GM19035 (cell line): ENCODE measurements at regions not wholly inside any gene's neighbourhood (a gene's known extent, or its start where the extent isn't known, plus 50 kb on each side); places are given as distances from the start of the nearest gene placed in this dataset.

ENCODE experiments used
- ATAC-seq: cut with Tn5 transposase; IDR thresholded peaks from one replicate; pipeline ENCODE4 v1.9.1; 2021; ENCODE audit not compliant: unreplicated experiment

DNA sequence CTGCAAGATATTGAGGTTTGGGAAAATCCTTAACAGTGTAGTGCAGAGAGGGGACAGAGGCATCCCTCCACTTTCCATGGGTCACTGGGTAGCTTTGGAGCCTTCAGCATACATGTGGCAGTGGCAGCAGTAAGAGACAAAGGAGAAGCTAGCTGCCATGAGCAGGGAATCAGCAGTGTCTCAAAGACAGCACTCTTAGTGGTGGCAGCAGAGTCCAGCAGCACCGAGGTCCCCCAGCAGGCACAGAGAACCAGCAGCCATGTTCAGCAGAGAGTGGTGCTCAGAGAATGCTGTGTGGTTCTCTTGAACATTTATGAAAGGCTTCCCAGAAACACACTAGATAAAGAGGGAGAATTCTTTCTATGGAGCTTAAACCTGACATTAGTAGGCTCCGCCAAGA is 308.5 kb downstream of the CENPC start:
- ATAC-seq, result no peak

- ATAC-seq, result no peak
These were observed 309.0 kb downstream of the CENPC start for GRCh38 chr4:67236318-67236717.

DNA sequence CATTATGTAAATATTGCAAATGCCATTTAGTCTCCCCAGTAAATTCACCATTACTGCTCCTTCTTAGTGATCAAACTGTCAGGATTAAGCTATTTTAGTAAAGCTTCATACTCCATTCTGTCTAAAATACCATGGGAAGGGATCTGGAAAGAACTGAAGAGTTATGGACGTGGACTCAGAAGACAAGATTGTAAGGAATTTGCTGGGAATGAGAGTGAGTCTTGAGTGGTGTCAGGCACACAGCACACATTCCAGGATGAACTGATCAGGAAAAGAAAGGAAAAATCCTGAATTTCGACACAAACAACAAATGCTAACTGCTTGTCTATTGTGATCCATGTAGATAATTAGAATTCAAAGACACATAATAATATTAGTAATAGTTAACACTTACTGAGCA is 311.0 kb downstream of the CENPC start:
- ATAC-seq, result no peak

DNA sequence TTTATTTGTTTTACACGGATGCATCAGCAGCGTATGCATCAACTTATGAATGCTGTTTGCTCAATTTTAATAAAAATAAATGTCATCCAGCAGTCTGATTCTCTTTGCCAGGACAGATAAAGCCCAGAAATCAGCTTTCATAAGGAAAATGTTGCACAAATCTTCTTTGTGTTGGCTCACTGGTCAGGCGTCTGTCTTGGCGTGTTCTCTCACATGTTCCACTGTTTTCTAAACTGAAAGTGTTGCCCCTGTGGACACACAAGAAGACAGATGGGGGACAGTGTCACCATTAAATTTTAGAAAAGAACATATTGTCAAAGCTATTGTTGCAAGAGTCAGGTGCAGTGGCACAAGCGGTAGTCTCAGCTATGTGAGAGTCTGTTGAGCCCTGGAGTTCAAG is 316.2 kb downstream of the CENPC start:
- ATAC-seq, result no peak

DNA sequence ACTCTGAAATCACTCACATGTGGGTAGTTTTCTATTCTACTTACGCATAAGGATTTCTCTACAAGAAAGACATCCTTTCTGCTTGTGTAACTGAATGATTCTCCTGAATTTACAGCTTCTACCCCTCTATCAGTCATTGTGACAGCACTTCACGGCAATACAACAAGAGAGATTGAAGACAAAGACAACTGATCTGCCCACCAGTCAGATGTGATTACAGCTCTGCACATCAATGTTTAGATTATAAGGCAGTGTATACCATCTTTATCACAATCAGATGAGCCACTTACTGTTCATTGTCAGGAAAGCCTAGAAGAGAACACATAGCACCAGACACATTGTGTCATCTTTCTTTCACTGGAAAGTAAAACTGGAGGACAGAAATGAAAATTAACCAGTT is 324.4 kb downstream of the CENPC start:
- no peak for ATAC-seq

GRCh38 chr4:67218883-67219282 is 326.4 kb downstream of the CENPC start:
- no peak for ATAC-seq

GRCh38 chr4:67207941-67208441 is 337.3 kb downstream of the CENPC start:
- no peak for ATAC-seq

DNA sequence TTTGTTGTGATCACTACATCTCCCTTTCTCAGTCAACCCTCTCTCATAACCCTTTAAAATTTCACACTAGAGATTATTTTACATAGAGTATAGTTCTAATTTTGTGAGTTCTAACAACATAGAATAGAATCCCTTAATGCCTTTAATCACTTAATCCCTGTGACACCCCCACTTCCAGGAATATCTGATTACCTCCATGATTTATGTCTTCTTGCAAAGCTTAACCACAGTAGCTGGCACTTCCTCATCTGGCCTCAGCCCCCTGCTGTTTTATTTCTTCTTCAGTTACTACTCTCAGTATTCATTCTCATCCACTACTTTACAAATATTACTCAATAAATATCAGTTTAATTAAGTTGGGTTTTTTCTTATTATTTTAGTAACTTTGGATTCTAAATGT is 340.9 kb downstream of the CENPC start:
- ATAC-seq, result no peak

GRCh38 chr4:67201334-67201733 is 344.0 kb downstream of the CENPC start:
- no peak for ATAC-seq

- ATAC-seq, result peak; percentile 53
These were observed 346.6 kb downstream of the CENPC start for GRCh38 chr4:67198727-67199126.

- no peak for ATAC-seq
These were observed 377.5 kb downstream of the CENPC start for GRCh38 chr4:67167849-67168248.

- ATAC-seq, result no peak
These were observed 382.6 kb downstream of the CENPC start for GRCh38 chr4:67162690-67163089.

DNA sequence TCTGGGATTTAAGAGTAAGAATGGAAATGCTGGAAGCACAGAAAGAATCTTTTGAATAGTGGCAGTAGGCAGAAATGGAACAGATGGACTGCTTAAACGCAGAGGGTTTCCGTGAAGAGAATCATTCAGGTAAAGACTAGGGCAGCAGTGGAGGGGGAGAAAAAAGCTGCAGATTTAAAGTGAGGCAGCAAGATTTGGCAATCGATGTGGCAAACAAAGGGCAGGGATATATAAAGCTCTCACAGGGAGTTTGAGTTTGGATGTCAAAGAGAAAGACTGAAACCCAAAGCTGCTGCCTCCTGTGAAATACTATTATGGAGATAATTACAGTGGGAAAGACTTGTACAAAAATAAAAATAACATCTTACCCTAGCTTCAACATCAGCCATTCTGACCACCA is 384.0 kb downstream of the CENPC start:
- no peak for ATAC-seq

DNA sequence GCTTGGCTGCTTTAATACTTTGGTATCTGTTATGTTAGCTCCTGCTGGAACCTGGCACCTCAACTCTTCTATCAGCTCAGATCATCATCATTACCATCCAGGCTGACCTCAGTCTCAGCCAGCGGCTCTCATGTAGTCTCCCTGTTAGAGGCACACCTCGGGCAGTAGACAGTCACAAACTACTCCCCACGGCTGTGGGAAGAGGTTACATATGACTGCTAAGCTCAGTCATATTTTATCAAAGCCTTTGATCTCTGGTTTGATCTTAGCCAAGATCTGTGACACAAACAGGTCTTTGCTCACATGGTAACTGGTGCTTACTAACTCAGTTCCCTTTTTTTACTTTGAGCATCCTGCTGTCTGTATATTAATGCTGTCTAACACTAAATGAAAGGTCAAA is 384.9 kb downstream of the CENPC start:
- ATAC-seq, result no peak

DNA sequence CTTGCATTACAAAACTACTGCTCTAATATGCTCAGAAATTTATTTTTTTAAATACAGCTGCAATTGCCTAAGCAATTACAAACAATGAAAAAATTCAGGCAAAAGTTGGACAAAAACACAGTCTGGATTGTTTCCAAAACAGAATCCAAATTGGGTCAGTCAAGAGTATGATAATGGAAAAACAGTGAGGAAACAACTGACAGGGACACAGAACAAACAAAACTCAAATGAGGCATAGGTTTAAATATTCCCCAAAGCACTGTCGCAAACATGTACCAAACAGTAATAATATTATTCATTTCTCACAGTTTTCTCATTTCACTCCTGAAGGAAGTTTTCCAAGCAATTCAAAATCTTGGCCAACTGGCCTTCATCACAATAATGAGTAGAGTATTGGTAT is 386.6 kb downstream of the CENPC start:
- ATAC-seq, result no peak

DNA sequence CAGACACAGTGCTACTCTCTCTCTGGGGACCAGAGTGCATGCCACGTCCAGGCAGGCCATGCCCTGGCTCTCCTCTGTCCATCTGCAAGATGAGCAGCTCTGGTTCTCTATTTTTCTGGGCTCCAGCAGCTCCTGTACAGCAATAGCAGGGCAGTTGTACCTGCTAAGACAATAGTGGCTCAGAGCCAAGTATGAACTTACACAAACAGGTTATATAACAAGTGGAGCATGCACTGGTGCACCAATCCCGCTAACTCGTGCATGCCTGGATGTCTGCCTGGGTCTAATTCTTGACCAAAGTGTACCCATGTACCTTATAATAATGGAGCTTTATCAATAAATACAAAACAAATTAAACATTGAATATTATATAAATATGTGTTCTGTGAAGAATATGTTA is 392.3 kb downstream of the CENPC start:
- no peak for ATAC-seq

DNA sequence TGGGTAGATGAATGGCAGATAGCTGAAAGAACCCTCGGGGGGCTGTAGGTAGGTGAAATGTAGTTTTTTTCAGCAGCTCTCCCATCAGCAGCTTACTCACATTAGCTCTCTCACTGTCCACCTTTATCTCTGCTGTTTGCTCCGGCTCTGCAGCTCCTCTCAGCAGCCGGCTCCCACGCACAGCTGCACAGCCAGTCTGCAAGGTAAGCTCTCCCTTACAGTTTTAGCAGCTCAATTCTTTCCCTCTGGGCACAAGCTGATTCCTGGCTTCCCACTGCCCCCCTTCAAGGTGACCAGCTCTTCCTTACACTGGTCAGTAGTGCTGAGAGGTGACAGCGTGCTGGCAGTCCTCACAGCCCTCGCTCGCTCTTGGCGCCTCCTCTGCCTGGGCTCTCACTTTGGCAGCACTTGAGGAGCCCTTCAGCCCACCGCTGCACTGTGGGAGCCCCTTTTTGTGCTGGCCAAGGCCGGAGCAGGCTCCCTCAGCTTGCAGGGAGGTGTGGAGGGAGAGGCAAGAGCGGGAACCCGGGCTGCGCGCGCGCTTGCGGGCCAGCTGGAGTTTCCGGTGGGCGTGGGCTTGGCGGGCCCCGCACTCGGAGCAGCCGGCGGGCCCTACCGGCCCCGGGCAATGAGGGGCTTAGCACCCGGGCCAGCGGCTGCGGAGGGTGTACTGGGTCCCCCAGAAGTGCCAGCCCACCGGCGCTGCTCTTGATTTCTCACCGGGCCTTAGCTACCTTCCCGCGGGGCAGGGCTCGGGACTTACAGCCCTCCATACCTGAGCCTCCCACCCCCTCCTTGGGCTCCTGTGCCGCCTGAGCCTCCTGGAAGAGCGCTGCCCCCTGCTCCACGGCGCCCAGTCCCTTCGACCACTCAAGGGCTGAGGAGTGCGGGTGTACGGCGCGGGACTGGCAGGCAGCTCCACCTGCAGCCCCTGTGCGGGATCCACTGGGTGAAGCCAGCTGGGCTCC is 393.6 kb downstream of the CENPC start:
- no peak for ATAC-seq

GRCh38 chr4:67141586-67141985 is 403.7 kb downstream of the CENPC start:
- ATAC-seq, result no peak

- no peak for ATAC-seq
These were observed 410.7 kb downstream of the CENPC start for GRCh38 chr4:67134616-67135015.

- no peak for ATAC-seq
These were observed 412.1 kb downstream of the CENPC start for GRCh38 chr4:67133162-67133561.

DNA sequence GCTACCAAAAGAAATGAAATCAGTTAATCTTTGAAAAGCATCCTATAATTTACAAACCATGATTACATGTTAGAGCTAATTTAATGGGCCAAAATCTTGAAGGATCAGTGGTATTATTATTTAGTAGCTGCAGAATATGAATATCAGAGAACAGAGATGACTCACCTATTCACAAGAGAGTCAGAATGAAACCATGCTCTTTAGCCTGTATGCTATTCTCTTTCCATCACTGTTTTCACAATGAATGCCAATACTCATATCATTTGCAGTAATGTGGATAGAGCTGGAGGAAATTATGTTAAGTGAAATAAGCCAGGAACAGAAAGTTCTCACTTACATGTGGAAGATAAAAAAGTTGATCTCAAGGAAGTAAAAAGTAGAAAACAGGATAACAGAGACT is 414.1 kb downstream of the CENPC start:
- peak; percentile 96 for ATAC-seq

- ATAC-seq, result no peak
These were observed 414.9 kb downstream of the CENPC start for GRCh38 chr4:67130411-67130810.

DNA sequence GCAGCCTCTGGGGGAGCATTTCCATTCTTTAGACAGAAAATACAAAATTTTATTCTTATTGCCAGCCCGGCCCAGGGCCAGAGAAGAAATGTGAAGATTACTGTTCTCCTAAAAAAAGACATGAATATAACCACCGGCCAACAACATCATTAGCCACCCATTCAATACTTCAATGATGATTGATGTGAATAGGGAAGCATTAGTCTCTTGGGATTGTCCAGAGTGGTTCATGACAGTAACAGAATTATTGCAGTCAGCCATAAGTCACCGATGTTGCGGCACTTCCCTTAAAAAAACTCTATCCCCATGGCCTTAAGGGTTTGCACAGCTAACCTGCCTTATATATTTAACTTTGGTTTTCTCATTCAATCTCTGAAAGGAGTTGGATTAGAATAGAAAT is 418.7 kb downstream of the CENPC start:
- ATAC-seq, result no peak
